ENCODE measurements at regions not wholly inside any gene's neighbourhood (a gene's known extent, or its start where the extent isn't known, plus 50 kb on each side); places are given as distances from the start of the nearest gene placed in this dataset.

DNA sequence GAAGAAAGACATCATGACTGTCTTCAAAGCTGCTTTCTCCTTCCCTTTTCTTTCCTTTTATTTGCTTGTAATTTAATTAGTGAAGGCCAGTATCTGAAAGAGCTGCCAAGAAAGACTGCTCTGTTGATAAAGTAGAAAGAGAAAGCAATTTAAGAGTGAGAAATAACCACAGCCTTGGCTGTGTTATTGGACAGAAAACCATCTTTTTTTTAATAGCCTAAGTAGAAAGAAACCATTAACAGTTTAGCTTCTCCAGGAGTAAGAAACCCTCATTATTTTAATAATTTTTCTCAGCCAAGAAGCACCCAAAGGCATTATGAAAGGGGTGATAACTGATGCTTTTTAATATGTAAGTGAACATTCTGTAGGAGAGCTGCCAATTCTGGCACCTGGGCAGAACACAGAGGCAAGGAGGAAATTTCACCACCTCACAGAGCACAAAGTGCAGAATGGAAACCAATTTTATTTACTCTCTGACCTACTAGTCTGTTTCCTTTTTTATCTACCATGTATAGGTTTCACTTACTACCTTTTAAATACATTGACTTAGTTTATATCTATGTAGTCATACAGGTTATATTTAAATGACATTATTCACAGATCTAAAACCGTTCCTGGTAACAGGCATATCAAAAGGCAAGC lies 703.2 kb downstream of the MRPL39 start:
- TF ChIP-seq, protein P1, sequence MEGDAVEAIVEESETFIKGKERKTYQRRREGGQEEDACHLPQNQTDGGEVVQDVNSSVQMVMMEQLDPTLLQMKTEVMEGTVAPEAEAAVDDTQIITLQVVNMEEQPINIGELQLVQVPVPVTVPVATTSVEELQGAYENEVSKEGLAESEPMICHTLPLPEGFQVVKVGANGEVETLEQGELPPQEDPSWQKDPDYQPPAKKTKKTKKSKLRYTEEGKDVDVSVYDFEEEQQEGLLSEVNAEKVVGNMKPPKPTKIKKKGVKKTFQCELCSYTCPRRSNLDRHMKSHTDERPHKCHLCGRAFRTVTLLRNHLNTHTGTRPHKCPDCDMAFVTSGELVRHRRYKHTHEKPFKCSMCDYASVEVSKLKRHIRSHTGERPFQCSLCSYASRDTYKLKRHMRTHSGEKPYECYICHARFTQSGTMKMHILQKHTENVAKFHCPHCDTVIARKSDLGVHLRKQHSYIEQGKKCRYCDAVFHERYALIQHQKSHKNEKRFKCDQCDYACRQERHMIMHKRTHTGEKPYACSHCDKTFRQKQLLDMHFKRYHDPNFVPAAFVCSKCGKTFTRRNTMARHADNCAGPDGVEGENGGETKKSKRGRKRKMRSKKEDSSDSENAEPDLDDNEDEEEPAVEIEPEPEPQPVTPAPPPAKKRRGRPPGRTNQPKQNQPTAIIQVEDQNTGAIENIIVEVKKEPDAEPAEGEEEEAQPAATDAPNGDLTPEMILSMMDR (IDR thresholded peaks at IDR 0.05) = no peak
- no peak for TF ChIP-seq POLR2A (IDR thresholded peaks at IDR 0.05)
- no peak for TF ChIP-seq POLR2AphosphoS5 (IDR thresholded peaks at IDR 0.05; ENCODE audit: insufficient read depth in 1 of 2, low read depth in 1 of 2)

Measured in vagina (tissue), 2 donors.